GM12864 (cell line): ENCODE measurements at regions not wholly inside any gene's neighbourhood (a gene's known extent, or its start where the extent isn't known, plus 50 kb on each side); places are given as distances from the start of the nearest gene placed in this dataset.

Experiments
- DNase-seq: peaks from one replicate; pipeline ENCODE4 v3.0.0-alpha.2; 2011; ENCODE audit warnings: low read depth
- H3K4me3 ChIP-seq: 2 replicates; pipeline ENCODE4 v1.5.1; 2011; ENCODE audit warnings: mild to moderate bottlenecking, low read depth, low read length, control low read depth
- CTCF ChIP-seq: IDR thresholded peaks from 2 replicates; pipeline ENCODE4 v1.5.1; 2011; ENCODE audit warnings: low read depth, mild to moderate bottlenecking, moderate library complexity, low read length, control low read depth, inconsistent platforms; ENCODE audit errors: missing control alignments

GRCh38 chr5:110917161-110917875, 154.2 kb upstream of the TSLP start:
- TF ChIP-seq CTCF, result no peak
- DNase-seq, result no peak
- H3K4me3 ChIP-seq, result no peak overlapping the region

GRCh38 chr5:110918683-110919082, 152.8 kb upstream of the TSLP start:
- no peak for TF ChIP-seq CTCF
- H3K4me3 ChIP-seq, result no peak overlapping the region
- DNase-seq, result no peak

GRCh38 chr5:110923971-110924370, 147.5 kb upstream of the TSLP start:
- no peak overlapping the region for H3K4me3 ChIP-seq
- TF ChIP-seq CTCF, result no peak
- no peak for DNase-seq

- no peak overlapping the region for H3K4me3 ChIP-seq
- TF ChIP-seq CTCF, result no peak
- DNase-seq, result no peak
Observed at GRCh38 chr5:110925398-110925797, 146.1 kb upstream of the TSLP start.

- H3K4me3 ChIP-seq, result no peak overlapping the region
- DNase-seq, result no peak
- no peak for TF ChIP-seq CTCF
Observed at GRCh38 chr5:110925916-110926315, 145.6 kb upstream of the TSLP start.

GRCh38 chr5:110932755-110933488, 138.6 kb upstream of the TSLP start:
- DNase-seq, result no peak
- TF ChIP-seq CTCF, result no peak
- H3K4me3 ChIP-seq, result no peak overlapping the region
